ENCODE measurements at regions not wholly inside any gene's neighbourhood (a gene's known extent, or its start where the extent isn't known, plus 50 kb on each side); places are given as distances from the start of the nearest gene placed in this dataset.

DNA sequence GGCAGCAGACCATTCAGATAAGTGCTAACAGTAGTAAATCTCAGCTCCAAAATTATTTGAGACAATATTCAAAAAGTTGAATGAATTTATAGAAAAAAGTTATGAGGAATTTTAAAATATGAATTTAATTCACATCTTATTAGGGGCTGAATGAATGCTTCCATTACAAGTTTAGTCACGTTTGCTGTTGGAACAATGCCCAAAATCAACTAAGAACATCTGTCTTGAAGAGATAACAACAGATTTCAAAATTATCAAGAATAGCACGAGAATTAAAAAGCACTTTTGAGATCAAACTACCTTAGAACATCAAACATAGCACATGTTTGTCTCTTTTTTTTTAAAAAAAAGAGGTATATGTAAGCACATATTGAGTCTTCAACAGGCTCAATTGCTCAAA, 115.4 kb upstream of the PPFIA2 start:
- DNase-seq (ENCODE audit: extremely low read depth in 1 of 11, low read depth in 9 of 11, low spot score in 4 of 11): no peak

DNA sequence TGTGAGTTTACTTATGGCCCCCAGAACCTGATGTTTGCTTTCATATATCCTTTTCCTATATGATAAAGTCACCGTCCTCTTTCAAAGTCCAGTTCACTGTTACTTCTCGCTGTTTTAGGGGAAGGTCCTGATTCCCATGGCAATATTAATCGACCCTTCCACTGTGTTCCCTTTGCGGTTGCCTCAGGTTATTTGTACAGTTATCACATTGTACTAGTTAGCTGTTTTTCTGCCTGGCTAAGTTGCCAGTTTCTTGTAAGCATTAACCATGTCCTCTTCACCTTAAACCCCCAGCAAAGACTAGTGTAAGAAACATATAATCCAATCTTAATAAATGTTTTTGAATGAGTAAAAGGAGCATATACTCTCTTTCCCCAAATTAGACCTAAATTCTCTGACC, 115.0 kb upstream of the PPFIA2 start:
- DNase-seq (ENCODE audit: extremely low read depth in 1 of 11, low read depth in 9 of 11, low spot score in 4 of 11): no peak

DNA sequence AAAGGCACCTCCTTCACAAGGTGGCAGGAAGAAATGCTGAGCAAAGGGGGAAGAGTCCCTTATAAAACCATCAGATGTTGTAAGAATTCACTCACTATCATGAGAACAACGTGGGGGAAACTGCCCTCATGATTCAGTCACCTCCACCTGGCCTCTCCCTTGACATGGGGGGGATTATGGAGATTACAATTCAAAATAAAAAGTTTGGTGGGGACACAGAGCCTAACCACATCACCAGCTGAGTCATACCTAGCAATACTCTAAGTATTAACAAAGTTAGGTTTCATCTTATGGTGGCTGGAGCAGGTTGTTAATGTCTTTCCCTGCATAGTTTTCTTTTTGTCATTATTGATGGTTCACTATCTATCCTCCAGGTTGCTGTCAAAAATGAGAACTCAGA, 113.2 kb upstream of the PPFIA2 start:
- DNase-seq (ENCODE audit: extremely low read depth in 1 of 11, low read depth in 9 of 11, low spot score in 4 of 11): no peak

DNA sequence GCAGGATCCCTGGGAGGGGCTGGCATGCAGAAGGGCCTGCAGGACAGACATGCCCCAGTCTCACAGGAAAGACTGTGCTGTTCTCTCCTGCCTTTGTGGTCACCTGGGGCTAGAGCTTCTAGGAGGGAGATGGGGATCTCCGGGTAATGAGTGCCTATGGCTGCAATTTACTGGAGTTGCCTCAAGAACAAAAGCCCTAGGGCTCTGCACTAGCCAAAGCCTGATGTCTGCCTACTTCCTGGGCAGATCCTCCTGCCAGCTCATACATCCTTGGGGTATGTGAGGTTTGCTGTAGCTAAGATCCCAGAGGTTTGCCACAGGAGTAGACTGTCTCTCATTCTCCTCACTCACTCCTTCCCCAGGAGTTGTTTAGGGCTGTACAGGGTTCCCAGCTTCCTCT, 106.9 kb upstream of the PPFIA2 start:
- DNase-seq (ENCODE audit: extremely low read depth in 1 of 11, low read depth in 9 of 11, low spot score in 4 of 11): no peak

DNA sequence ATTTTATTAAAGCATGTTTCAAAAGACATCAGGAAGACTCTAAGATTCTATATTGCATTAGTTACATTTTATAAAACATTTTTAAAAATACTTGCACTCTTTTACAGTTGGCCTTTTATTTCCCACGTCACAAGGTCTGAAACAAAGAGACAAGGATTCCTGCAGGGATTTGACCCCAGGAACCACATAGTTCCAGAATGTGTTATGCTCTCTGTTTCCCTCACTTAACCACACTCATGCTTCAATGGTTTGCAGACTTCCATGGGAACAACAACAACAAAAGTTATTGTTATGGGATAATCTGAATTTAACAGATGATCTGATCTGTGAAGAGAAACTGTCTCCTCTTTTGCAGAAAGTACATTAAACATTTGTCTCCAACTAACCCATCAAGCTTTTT, 104.3 kb upstream of the PPFIA2 start:
- no peak for DNase-seq (ENCODE audit: extremely low read depth in 1 of 11, low read depth in 9 of 11, low spot score in 4 of 11)

DNA sequence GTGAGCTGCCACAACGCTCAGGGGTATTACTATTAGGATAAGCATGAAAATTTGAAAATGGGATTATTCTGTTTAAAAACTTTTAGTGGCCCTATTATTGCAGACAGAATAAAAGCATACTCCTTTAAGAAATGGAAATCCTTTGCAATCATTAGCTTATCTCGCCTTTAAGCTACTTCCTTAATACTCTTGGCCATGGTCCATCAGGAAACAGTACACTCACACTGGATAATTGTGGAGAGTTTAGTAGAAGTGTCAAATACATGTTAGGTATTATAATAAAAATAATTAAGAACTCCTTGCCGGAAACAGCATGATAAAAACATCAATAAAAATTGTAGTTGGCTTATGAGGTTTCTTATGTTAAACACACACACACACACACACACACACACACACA, 100.4 kb upstream of the PPFIA2 start:
- peak in 4 of 11 donors; percentile 2 to 21 (median 5) for DNase-seq (ENCODE audit: extremely low read depth in 1 of 11, low read depth in 9 of 11, low spot score in 4 of 11)

DNA sequence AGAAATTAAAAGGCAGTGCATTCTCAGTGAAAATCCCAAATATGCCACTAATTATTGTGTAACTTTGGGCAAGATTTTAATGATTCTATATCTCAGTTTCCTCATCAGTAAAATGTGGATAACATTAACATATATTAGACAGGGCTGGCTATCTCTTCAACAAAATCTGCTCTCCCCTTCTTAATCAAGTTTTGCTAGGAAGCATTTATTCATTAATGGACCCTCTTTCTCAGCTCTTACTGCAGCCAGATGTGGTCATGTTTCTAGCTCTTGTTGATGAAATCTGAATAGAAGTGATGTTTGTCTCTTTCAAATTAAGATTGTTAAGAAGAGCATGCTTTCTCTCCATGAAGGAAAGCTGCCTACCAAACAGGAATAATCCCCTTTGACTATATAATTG, 84.4 kb upstream of the PPFIA2 start:
- DNase-seq (ENCODE audit: extremely low read depth in 1 of 11, low read depth in 9 of 11, low spot score in 4 of 11): no peak

DNA sequence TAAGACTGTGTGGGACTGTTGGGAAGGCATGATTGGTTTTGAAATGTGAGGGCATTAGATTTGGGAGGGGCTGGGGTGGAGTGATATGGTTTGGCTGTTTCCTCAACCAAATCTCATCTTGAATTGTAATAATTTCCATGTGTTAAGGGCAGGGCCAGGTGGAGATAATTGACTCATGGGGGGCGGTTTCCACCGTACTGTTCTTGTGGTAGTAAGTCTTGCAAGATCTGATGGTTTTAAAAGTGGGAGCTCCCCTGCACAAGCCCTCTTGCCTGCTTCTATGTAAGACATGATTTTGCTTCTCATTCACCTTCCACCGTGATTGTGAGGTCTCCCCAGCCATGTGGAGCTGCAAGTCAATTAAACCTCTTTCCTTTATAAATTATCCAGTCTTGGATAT, 76.6 kb upstream of the PPFIA2 start:
- DNase-seq (ENCODE audit: extremely low read depth in 1 of 11, low read depth in 9 of 11, low spot score in 4 of 11): no peak

DNA sequence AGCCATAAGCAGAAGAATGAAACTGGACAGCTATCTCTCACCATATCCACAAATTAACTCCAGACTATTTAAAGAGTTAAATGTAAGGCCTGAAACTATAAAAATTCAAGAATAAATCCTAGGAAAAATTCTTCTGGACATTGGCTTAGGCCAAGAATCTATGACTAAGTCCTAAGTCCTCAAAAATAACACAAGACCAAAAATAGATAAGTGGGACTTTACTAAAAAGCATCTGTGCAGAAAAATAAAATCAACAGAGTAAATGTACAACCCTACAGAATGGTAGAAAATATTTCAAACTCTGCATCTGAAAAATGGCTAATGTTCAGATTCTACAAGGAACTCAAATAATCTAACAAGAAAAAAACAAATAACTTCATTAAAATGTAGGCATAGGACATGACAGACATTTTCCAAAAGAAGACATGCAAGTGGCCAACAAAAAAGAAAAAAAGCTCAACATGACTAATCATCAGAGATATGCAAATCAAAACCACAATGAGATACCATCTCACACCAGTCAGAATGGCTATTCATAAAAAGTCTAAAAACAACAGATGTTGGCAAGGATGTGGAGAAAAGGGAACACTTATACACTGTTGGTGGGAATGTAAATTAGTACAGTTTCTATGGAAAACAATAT, 61.0 kb upstream of the PPFIA2 start:
- DNase-seq (ENCODE audit: extremely low read depth in 1 of 11, low read depth in 9 of 11, low spot score in 4 of 11): no peak

DNA sequence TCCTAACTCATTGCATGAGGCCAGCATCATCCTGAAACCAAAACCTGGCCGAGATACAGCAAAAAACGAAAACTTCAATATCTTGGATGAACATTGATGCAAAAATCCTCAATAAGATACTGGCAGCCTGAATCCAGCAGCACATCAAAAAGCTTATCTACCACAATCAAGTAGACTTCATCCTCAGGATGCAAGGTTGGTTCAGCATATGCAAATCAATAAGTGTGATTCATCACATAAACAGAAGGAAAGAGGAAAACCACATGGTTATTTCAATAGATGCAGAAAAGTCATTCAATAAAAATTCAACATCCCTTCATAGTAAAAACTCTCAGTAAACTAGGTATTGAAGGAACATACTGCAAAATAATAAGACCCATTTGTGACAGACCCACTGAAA, 56.5 kb upstream of the PPFIA2 start:
- no peak for DNase-seq (ENCODE audit: extremely low read depth in 1 of 11, low read depth in 9 of 11, low spot score in 4 of 11)

DNA sequence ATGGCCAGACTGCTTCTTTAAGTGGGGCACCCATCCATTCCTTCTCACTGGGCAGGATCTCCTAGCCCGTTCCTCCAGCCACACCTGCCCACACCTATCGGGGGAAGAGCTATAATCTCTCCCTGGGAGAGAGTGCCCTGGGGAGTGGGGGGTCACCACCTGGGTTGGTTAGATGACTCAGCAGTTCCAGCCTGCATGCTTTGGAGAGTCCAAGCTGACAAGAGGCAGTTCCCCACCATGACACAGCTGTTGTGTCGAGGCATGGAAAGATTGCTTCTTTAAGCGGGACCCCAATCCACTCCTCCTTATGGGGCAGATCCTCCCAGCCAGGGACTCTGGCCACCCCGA, 52.6 kb upstream of the PPFIA2 start:
- DNase-seq (ENCODE audit: extremely low read depth in 1 of 11, low read depth in 9 of 11, low spot score in 4 of 11): no peak

DNA sequence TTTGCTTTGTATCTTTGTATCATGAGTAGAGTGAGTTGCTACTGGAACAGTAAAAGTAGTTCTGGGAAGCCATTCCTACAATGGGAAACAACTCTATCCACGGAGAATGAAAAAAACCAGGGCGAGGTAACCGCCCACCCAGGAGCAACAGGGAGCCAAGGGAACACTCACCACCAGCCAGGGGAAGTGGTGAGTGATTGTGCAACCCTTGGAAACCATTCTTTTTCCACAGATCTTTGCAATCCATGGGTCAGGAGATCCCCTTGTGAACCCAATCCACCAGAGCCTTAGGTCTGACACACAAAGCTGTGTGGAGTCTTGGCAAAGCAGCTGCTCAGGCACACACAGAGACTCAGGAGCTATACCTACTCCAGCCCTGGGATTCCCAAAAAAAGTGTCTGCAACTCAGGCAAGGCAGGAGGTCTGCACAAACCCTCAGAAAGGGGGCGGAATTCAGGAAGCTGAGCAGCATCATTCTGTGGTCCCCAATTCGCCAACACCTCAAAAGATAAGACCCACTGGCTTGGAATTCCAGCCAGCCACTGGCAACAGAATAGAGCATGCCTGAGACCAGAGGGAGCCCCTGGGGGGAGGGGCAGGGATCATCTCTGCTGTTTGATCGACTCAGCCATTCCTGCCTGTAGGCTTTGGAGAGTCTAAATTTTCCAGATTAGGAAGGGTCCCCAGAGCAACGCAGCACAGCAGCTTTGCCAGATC, 52.1 kb upstream of the PPFIA2 start:
- DNase-seq (ENCODE audit: extremely low read depth in 1 of 11, low read depth in 9 of 11, low spot score in 4 of 11): no peak

DNA sequence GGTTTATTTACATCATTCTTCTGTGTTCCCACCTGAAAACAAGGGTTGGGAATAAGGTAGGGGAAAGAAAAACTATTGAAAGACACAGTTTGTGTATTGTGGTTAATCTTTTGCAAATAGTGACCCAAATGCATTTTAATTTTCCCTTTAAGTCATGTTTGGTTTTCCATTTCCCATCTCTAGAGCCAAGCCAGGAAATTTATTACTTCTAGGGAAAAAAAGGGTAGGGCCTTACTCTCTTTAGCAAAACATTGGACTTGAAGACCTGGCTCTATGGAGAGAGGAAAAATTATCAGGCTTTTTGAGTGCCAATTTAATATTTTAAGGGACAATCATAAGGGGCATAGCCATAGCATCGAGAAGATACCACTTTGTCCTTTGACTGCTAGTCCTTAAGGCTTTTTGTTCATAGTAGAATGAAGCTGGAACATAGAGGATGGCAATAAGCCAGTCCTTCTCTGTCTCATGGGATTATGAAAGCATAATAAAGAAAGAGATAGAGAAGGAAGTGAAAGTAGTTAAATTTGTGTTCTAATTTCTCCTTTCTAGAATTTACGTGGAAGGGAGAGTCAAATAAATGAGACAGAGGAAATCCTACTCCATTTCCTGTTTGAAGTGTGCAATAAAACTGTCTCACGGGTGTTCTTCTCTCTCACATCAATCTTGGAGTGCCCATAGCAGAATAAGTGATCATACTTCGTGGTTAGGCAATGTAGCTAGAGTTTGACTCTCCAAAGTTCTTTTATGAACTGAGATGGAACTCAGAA, 50.9 kb upstream of the PPFIA2 start:
- DNase-seq (ENCODE audit: extremely low read depth in 1 of 11, low read depth in 9 of 11, low spot score in 4 of 11): peak in 1 of 11 donors; percentile 7

DNA sequence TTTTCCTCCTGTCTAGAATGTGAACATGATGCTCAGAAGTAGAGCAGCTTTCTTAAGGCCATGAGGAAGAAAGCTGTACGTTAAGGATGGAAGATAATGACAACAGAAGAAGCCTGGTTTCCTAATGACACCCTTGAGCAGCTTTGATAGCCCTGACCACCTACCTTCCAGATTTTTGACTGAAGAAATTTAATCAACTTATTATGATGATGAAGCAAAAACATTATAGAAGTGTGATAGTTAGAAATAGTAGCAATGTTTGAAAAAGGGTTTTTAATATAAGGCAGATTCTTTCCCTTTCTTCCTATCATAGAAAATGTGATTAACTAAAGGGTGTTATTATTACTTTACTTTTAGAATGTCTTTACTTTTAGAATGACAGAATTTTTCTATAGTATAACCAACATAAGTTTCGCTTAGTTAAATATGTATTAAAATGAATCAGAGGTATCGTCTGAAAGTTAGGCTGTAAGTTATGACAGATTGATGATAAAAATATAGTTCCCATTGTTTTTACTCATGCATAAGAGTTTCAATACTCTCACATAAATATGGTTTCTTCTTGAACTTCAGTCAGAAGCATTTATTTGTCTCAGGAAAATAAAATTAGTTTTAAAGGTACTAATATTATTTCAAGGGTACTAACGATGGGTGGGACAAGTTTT, 50.1 kb upstream of the PPFIA2 start:
- no peak for DNase-seq (ENCODE audit: extremely low read depth in 1 of 11, low read depth in 9 of 11, low spot score in 4 of 11)
